Body of pancreas (tissue), 4 donors: ENCODE measurements at regions not wholly inside any gene's neighbourhood (a gene's known extent, or its start where the extent isn't known, plus 50 kb on each side); places are given as distances from the start of the nearest gene placed in this dataset.
A peak's percentile ranks its signal among the peaks of the same experiment; 100 is the strongest.

Experiments used
- ATAC-seq: fragments of 150-250 bp; one replicate; pipeline ENCODE4 v1.9.1; 2016
- DNase-seq, 4 donors: peaks; one replicate each; pipeline ENCODE4 v3.0.0-alpha.2; 2019
- H3K27ac ChIP-seq, 4 donors: fragments of 200-600 bp; sonication (generic); 1 replicate in 3 of 4; 2 replicates in 1 of 4; pipeline versions ENCODE4 v1.5.1 to v1.6.1; 2016 to 2019; ENCODE audit warnings: mild to moderate bottlenecking in 1 of 4, mixed read lengths in 1 of 4, moderate library complexity in 1 of 4
- H3K27me3 ChIP-seq, 2 donors: fragments of 200-600 bp; sonication (generic); one replicate each; pipeline ENCODE4 v1.6.0; 2016; ENCODE audit warnings: mild to moderate bottlenecking in 1 of 2
- H3K36me3 ChIP-seq, 2 donors: fragments of 200-600 bp; sonication (generic); replicated peaks in 1 of 2; 2 replicates each; pipeline ENCODE4 v1.5.1; 2016; ENCODE audit warnings: low read depth in 2 of 2; ENCODE audit not compliant: insufficient read depth in 1 of 2
- H3K4me1 ChIP-seq: fragments of 200-600 bp; sonication (generic); one replicate; pipeline ENCODE4 v1.6.0; 2016
- H3K4me3 ChIP-seq, 2 donors: fragments of 200-600 bp; sonication (generic); 1 replicate in 1 of 2; 2 replicates in 1 of 2; pipeline ENCODE4 v1.5.1; 2016 to 2019
- H3K9me3 ChIP-seq, 3 donors: fragments of 200-600 bp; sonication (generic); 1 replicate in 2 of 3; 2 replicates in 1 of 3; pipeline ENCODE4 v1.5.1; 2016
- POLR2A ChIP-seq, 3 donors: fragments of 450-650 bp; IDR thresholded peaks; one replicate each; pipeline ENCODE4 v1.6.1; 2016; ENCODE audit warnings: antibody characterized with exemption in 3 of 3, mild to moderate bottlenecking in 2 of 3
- WGBS, 2 donors: methylation state at CpG; one replicate each; pipeline ENCODE4 v1.1.5; 2017; 5-methylcytosine and 5-hydroxymethylcytosine counted together
- intact Hi-C: fragments of 100-400 bp; cut with DNase I; formaldehyde crosslinking; loops from one replicate; pipeline ENCODE4 v1.15.1; 2023
- TF ChIP-seq, protein P1 (sequence below), 7 experiments: fragments of 450-650 bp in 4 of 7; fragments of 200-600 bp in 3 of 7; sonication (generic) in 3 of 7; IDR thresholded peaks; one replicate each; pipeline ENCODE4 v1.5.1; 2016 to 2019; ENCODE audit warnings: antibody characterized with exemption in 7 of 7

DNA sequence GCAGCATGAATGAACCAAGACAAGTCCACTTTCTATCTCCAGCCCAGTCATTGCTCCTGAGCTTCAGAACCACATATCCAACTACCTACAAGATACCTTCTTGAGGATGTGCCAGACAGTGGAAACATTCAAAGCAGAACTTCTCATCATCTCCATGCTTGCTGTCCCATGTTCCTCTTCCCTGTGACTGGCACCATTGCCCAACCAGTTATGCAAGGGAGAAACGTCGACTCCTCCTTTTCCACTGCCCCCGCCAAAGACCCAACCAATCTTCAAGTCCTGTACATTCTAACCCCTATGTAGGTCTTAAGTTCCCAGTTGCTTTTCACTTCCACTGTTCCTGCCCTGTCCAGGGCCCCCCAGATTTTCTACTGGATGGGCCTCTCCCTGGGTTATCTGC lies 225.7 kb downstream of the RPS24 start:
- Histone ChIP-seq H3K4me1 (no peaks in the 10 kb centered on the region), H3K9me3 (no peaks in the 10 kb centered on the region), H3K36me3 (no peaks in the 10 kb centered on the region), H3K27ac (no peak overlapping the region), H3K27me3 (no peaks in the 10 kb centered on the region), H3K4me3 (no peak overlapping the region)
- DNase-seq: peak in 1 of 4 donors; percentile 21
- intact Hi-C loops: no loop called here
- 86 to 94% methylated on average over 3 of the region's 3 CpGs for WGBS, 2 donors
- TF ChIP-seq POLR2A (IDR thresholded peaks at IDR 0.05): no peak
- TF ChIP-seq, protein P1, sequence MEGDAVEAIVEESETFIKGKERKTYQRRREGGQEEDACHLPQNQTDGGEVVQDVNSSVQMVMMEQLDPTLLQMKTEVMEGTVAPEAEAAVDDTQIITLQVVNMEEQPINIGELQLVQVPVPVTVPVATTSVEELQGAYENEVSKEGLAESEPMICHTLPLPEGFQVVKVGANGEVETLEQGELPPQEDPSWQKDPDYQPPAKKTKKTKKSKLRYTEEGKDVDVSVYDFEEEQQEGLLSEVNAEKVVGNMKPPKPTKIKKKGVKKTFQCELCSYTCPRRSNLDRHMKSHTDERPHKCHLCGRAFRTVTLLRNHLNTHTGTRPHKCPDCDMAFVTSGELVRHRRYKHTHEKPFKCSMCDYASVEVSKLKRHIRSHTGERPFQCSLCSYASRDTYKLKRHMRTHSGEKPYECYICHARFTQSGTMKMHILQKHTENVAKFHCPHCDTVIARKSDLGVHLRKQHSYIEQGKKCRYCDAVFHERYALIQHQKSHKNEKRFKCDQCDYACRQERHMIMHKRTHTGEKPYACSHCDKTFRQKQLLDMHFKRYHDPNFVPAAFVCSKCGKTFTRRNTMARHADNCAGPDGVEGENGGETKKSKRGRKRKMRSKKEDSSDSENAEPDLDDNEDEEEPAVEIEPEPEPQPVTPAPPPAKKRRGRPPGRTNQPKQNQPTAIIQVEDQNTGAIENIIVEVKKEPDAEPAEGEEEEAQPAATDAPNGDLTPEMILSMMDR (IDR thresholded peaks at IDR 0.05): no peak
- ATAC-seq: no peak

GRCh38 chr10:78260141-78260540 lies 226.5 kb downstream of the RPS24 start:
- Histone ChIP-seq H3K27ac (no peak overlapping the region), H3K9me3 (no peaks in the 10 kb centered on the region), H3K4me3 (no peak overlapping the region), H3K27me3 (no peaks in the 10 kb centered on the region), H3K4me1 (no peaks in the 10 kb centered on the region), H3K36me3 (no peaks in the 10 kb centered on the region)
- no peak for ATAC-seq
- no peak for DNase-seq
- 40 to 54% methylated on average over 10 of the region's 10 CpGs for WGBS, 2 donors
- intact Hi-C loops: no loop called here
- TF ChIP-seq, protein P1 (IDR thresholded peaks at IDR 0.05): no peak
- TF ChIP-seq POLR2A (IDR thresholded peaks at IDR 0.05): no peak

DNA sequence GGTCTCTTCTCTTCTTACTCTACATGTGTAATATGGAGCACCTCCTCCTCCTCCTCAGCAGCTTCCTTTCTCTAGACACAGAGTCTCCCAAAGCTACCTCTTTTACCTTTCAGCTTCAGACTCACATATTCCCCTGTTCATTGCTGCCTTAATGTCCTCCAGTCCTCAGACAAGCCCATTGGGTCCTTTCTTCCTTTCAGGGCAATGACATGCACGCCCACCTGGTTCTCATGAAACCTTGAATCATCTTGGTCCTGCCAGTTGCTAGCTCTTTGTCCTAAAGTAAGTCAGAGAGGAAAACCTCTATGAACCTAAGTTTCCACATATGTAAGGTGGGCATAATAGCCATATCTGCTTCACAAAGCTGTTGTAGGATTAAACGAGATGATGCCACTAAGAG lies 227.0 kb downstream of the RPS24 start:
- ATAC-seq (no peak), DNase-seq (no peak)
- Histone ChIP-seq H3K4me3 (no peak overlapping the region), H3K9me3 (no peaks in the 10 kb centered on the region), H3K27me3 (no peaks in the 10 kb centered on the region), H3K27ac (no peak overlapping the region), H3K36me3 (no peaks in the 10 kb centered on the region), H3K4me1 (no peaks in the 10 kb centered on the region)
- no peak for TF ChIP-seq POLR2A (IDR thresholded peaks at IDR 0.05)
- TF ChIP-seq, protein P1 (IDR thresholded peaks at IDR 0.05): no peak
- intact Hi-C loops: no loop called here
- WGBS, 2 donors: 66 to 87% methylated on average over 2 of the region's 2 CpGs

- intact Hi-C loops: no loop called here
- ATAC-seq: no peak
- 80 to 90% methylated on average over 4 of the region's 4 CpGs for WGBS, 2 donors
Measured at GRCh38 chr10:78261291-78261690, 227.6 kb downstream of the RPS24 start.

DNA sequence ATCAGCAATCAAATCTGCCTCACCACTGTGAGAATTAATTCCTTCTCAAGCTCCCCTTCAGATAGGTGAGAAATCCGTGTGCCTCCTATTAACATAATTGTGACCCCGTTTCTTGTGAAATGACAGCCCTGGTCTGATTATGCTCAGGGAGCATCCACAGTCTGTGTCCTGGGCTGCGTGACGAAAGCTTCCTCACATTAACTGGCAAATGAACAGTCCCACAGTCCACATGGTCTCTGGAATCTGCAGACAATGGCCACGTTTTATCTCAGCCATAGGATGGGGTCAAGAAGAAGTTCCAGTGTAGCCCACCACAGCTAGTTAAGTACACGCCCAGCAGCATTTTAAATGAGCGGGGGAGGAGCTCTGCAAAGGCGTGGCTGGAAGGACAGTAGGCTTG lies 229.2 kb downstream of the RPS24 start:
- DNase-seq: no peak

More at GRCh38 chr10:78261291-78261690, 227.6 kb downstream of the RPS24 start:
- no peak for TF ChIP-seq POLR2A (IDR thresholded peaks at IDR 0.05)
- TF ChIP-seq, protein P1 (IDR thresholded peaks at IDR 0.05): no peak
- H3K4me1 ChIP-seq: no peaks in the 10 kb centered on the region
- H3K27me3 ChIP-seq: no peaks in the 10 kb centered on the region
- no peak for DNase-seq
- H3K36me3 ChIP-seq: no peaks in the 10 kb centered on the region
- H3K4me3 ChIP-seq: no peak overlapping the region
- no peaks in the 10 kb centered on the region for H3K9me3 ChIP-seq
- no peak overlapping the region for H3K27ac ChIP-seq

More for the DNA sequence above, 229.2 kb downstream of the RPS24 start:
- Histone ChIP-seq H3K27ac (no peak overlapping the region), H3K9me3 (no peaks in the 10 kb centered on the region), H3K36me3 (no peaks in the 10 kb centered on the region), H3K4me3 (no peak overlapping the region), H3K4me1 (no peaks in the 10 kb centered on the region), H3K27me3 (no peaks in the 10 kb centered on the region)
- 86 to 89% methylated on average over 6 to 8 of the region's 8 CpGs for WGBS, 2 donors
- TF ChIP-seq, protein P1 (IDR thresholded peaks at IDR 0.05): no peak
- no peak for TF ChIP-seq POLR2A (IDR thresholded peaks at IDR 0.05)
- no peak for ATAC-seq
- intact Hi-C loops: no loop called here
